Mucosa of gallbladder (tissue), 1 donor: ENCODE measurements at regions not wholly inside any gene's neighbourhood (a gene's known extent, or its start where the extent isn't known, plus 50 kb on each side); places are given as distances from the start of the nearest gene placed in this dataset.
"Not testable (repeated sequence)": the region's sequence is repeated elsewhere in the genome, so short reads cannot be mapped to it uniquely, and the experiment has no call there.

Source experiments
- DNase-seq: peaks from one replicate; pipeline ENCODE4 v3.0.0-alpha.2; 2020; ENCODE audit warnings: low spot score
- donor health status: DM: no; HTN: no; CAD: no.

DNA sequence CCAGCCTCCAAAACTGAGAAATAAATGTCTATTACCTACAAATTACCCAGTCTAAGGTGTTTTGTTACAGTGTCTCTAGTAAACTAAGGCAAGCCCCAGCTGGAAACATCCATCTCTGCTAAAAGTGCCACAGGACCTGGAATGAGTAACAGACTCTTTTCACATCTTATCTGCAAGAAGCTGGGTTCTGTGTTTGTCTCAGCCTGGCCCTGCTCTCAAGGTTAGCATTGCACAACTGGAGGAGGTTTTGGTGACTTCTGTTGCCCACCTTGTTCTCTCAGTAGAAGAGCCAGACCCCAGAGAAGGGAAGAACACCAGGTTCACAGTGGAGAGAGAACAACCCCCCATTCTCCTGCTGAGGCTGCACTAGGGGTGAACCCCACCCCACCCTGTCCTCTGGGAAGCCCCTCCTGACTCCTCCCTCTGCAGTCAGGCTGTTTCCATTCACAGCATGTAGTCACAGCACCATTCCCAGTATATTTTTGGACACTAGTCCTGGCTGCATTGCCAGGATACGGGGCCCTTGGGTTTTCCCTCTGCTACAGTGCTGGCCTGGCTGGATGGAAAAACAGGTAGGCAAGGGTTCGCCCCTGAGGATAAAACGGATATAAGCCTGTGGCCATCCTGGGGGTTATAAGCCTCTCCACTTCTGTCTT, 280.0 kb downstream of the BCL2L11 start:
- not testable (repeated sequence) for DNase-seq

DNA sequence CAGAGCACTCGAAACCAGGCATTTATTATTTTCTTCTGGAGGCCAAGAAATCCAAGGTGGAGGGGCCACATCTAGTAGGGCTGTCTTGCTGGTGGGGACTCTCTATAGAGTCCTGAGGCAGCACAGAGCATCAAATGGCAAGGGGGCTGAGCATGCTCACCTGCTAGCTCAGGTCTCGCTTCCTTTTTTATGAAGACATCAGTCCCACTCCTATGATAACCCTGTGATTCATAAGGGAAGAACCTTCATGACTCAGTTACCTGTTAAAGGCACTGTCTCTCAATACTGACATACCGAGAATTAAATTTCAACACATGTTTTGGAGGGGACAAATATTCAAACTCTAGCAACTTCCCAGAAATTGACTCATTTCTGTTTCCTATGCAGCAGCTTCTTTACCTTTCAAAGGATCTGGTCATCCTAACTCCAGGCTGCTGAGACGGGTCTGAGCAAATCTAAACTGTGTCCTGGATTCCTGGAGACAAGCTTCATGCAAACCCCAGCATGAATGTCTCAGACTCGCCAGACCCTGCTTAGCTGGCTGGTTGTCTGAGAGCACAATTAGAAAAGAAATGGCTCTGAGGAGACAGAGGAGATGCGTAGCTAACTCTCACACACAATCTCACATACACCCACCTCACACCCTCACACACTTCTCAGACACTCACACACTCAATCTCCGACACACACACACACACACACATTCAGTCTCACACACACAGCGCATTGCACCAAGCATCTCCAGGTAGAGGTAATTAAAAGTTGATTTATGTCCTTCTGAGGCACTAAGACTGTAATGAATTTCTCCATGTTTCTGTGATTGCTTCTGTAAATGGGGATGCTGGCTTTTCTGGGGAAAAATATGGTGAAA, 280.8 kb downstream of the BCL2L11 start:
- not testable (repeated sequence) for DNase-seq

DNA sequence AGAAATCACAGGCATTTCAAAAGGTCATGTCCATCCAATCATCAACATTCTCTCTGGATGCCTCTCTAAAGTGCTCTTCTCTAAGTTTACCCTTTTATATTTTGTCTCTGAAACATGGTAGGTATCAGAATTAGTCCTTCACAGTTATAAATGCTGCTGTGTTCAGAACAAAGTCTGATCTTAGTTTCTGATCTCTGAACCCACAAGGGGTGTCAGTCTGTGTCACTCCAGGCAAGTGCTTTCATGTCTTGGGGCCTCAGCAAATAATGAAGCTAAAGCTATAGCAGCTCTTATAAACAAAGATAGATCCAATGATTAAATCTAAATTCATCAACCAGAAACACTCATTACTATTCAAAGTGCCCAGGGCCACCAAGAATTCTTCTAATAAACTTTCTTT, 281.7 kb downstream of the BCL2L11 start:
- DNase-seq: not testable (repeated sequence)

DNA sequence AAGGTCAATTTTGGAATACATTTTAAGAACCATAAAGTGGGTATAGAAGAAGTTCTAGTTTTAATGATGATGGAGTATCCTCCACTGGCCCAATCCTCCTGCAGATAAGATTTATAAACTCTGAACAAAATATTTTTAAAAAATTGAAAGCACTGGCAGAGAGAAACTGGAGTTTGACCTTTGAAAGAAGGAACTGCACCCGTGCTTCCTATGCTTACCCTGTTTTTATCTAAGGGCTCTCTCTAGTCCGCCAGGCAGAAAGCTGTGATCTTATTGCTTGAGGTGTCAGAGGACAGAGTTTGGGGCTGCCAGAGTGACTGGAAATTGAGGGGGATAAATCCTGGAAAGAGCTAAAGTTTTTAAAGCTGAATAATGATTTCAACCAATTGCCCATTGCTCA, 282.6 kb downstream of the BCL2L11 start:
- DNase-seq: not testable (repeated sequence)

DNA sequence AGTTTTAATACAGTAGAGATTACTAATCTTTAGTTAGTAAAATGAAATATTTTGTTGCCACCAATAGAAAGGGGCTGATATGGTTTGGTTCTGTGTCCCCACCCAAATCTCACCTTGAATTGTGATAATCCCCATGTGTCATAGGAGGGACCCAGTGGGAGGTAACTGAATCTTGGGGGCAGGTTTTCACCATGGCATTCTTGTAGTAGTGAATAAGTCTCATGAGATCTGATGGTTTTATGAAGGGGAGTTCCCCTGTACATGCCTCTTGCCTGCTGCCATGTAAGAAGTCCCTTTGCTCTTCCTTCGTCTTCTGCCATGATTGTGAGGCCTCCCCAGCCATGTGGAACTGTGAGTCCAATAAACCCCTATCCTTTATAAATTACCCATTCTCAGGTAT, 285.9 kb downstream of the BCL2L11 start:
- not testable (repeated sequence) for DNase-seq

DNA sequence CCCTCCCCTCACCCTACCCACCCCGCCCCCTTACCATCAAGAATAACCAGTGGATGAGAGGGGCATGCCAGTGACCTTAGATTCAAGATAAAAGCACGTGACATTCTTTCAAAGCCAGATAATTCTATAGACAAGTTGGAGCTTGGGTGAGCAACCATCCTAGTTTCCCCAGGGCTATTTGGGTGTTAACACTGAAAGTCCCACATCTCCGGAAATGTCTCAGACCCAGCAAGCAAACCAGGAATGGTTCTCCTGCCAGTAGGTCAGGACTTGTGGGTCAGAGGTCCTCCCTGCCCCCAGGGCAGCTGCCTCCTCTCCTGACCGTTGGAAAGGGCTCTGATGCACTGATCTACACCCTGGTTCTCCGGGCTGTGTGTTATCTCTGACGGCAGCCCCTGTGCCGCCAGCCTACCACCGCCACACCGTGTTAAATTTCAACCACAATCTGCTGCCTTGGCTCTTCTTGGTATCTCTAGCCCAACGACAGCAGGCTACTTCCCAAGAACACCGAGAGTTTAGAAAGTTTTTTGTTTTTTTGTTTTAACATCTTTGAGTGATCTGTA, 287.0 kb downstream of the BCL2L11 start:
- not testable (repeated sequence) for DNase-seq

DNA sequence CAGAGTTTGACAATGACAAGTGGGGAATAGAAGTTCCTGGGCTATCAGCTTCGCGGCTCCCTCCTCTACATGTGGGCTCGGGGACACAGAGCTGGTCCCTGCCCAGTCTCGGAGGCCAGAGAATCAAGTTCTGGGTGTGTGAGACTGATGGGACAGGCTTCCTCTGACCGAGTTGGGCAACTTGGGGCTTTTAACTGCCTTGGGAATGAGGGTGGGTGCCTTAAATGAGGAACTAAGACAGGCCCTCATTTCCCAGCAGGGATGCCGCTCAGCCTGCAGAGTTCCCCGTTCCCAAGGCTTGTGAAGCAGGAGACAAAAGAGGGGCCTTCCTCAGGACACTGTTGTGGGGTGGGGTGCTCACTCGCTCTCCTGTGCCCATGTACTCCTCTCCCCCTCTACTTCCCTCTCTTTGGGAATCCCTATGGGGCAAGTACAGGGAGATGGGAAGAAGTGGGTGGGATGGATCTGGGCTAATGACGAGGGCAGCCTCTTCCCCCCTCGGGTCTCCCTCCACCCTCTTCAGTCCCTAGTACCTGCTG, 290.2 kb downstream of the BCL2L11 start:
- not testable (repeated sequence) for DNase-seq

DNA sequence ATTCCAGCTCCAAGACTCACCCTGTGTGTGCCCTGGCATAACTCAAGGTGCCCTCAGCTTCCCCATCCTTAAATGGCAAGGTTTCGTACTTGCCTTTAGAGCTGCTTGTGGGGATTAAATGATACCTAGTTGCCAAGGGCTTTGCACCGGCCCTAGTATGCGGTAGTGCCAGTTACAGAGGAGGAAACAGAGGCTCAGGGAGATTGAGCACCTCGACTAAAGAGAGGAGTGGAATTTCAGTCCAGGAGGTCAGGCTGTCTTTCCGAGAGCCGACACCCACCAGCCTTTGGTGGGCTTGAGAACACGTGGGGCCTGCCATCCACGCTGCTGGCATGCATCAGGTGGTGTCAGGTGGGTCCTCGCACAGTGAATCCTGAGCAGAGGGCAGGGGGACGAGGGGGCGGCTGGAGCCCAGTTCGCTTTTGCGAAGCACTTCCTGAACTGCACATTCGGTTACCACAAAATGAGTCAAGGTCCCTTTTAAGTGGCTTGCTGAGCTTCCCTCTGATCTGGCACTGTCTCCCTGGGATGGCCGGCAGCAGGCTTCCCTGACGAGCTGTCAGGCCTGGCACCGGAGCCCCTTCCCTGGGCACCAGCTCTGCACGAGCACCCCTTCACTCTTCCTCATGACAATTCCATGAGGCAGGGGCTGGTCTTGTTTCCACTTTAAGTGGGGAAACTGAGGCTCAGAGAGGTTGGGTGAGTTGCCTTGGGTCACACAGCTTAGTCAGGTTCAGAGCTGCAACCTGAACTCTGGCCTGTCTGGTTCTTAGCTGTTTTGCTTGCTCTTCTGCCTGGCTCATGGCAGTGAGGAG, 291.4 kb downstream of the BCL2L11 start:
- not testable (repeated sequence) for DNase-seq

DNA sequence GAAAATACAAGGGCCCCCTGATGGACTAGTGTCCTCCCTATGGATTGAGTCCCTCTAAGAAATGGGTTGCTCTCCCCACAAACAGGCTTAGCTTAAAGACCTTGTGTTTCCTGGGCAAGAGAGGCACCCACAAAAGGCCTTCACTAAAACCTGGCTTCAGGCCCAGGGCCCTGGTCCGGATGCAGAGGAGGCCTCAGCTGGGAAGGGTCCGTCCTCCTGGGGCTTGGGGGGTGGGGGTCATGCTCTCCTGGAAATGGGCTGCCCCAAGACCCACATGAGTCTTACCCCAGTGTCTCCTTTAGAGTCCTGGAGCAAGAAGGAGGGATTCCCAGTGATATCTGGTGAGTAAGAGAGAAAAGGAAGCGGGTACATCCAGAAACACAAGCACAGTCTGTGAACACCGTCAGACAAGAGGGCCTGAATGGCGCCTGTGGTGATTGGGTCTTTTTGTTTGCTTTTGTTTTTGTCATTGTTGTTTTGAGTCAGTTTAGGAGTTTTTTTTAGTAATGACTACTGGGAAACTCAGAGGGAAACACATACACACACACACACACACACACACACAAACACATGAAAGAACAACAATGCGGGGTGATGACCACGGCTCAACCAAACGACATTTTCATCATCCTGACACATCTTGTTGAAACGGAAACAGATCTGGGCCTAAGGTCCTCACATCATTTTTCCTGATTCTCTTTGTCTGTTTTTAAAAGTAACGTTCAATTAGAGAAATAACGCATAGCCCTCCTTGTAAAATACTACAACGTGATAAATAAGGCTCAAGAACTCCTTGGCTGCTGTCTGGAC, 292.3 kb downstream of the BCL2L11 start:
- DNase-seq: not testable (repeated sequence)

DNA sequence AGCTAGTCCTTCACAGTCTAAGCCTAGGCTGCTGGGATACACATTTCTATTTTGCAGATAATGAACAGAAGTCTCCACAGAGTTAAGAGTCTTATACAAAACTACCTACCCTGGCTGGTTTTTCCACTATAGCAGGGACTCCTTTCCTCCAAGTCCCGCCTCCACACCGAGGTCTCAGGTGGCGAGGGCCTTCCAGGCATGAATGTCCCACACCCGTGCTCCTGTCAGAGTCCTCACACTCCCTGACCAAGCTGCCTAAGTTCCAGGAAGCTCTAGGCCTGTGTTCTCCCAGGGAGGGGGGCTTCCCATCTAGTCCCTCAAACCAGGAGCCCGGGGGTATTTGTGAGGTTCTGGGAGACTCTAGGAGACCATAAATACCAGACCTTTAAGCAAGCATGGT, 293.2 kb downstream of the BCL2L11 start:
- not testable (repeated sequence) for DNase-seq

DNA sequence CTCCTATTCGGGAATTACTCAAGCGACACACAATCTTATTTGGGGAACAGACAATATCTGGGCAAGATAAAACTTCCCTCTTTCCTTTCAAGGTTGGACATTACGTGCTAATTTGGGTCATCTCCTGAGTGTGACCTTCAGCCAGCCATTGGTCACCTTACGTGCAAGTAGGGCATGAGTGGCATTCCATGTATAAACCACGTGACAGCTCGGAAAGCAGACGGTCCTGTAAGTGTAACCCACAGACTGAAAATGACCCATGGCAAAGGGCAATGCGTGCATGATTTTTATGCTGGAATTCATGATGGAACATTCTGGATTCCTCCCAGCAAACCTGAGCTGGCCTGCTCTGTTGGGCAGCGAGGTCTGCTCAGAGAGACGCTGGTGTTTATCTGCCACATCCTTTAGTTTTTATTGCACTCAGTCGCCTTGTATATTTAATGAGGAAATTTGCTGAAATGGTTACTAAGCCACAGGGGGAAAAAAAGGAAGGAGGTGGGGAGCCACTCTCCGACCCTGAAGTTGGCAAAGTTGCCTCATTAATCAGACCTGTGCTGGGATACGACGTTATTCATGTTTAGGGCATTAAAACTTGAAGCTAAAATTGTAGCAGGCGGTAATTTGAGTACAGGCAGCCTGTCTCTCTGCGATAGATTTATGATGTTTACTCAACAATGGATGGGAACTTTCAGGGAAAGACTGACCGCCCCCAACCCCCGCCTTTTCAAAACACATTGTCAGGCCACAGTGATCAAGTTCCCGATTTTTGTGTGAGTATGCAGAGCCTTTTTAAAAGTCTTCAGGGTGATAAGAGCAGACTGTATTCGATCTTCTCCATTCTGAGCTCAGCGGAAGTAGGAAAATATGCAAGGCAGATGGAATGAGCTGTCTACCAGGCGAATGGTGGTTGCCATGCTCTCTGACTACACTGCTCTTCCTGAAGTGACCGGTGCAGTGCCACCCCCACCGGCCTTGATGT, 295.3 kb downstream of the BCL2L11 start:
- not testable (repeated sequence) for DNase-seq

DNA sequence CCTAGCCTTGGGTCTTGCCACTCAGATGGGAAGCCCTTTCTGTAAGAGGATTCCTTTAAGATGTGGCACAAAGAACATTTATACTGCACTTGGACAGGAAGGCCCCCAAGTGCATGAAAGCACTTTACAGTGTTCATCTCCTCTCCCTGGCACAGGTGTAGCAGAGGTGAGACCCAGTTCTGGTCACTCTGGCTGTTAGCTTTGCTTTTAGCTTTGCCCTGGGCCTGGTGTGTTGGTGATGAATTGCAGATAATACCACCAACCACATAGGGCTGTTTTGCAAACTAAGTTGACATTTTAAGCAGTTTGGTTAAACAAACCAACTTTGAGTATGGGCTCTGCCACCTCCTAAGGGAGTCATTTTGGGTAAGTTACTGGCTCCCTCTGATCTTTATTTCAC, 296.3 kb downstream of the BCL2L11 start:
- not testable (repeated sequence) for DNase-seq

DNA sequence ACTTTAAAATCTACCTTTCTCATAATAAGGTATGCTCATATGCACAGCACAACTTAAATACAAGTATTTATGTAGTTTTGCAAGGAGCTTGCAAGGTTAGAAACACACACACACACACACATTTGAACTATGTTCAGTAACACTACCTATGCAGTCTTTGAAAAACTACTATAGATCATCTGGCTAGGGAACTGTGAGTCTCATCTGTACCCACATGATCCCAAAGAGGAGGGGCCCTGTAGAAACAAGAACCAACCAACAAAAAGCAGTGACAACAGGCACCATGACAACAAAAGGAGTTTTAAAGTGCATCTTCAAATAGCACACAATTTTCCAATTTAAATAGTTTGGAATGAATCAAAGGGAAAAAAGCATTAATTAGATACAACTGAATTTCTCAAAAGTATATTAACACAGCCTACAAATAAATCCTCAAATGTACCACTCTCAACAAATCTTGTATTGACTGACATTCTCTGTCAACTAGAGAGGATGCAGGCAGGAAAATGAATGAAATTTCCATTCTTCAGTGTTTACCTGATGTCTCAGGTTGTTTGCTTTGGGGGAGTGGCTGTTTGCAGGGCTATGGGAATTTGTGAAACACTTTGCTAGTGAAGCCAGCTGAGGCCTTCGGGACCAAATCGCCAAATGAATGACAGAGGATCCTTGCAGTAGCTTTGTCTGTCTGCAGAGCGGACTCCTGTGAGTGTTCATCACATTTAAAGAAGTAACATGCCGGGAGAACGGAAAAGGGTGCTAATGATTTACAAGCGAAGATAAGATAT, 297.6 kb downstream of the BCL2L11 start:
- DNase-seq: not testable (repeated sequence)

DNA sequence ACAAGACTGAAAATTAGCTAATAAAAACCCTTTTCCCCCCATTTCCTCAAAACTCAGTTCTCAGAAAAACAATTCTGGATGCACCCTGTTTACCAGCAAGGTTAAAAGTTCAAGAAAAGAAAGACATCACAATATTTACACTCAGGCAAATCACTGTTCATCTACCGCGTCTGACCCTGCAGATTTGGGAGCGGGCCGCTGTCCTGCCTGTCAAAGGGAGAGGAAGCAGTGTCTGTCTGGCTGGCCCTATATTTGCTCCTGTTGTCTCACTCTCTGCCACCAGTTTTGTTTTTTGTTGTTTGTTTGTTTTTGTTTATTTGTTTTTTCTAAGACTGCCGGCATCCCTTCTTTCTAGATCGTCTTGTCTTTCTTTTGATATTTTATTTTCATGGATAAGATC, 299.4 kb downstream of the BCL2L11 start:
- not testable (repeated sequence) for DNase-seq

DNA sequence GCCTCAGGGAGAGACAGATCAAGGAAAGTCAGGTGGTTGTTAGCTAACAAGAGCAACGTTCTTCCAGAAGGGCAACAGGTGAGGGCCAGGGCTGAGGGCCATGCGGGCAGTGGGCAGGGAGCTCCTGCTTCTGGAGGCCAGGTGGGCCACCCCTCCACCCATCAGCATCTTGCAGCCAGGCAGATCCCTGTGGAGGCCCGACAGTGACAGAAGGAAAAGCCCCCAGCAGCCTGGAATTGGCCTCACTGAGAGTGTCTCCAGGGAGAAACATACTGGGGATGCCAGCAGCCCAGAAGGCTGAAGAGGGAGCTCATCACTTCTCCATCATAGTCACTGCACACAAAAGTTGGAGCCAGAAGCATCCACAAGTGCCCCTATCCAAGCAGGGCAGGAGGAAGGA, 300.1 kb downstream of the BCL2L11 start:
- DNase-seq: not testable (repeated sequence)

DNA sequence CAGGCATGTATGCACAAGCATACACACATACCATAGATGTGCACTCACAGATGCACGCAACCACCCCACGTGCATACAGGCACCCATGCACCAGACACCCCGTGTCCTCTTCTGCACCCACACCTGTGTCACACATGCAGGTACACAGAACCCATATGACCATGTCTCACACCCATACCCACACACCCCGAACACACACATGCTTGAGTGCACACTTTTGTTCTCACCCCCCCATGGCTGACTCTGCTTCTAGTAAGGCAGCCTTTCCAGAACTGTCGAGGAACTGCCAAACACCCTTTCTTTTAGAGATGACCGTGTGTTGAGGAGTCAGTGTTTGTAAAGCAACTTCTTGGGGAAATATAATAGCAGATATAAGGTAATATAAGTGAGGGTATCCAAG, 301.2 kb downstream of the BCL2L11 start:
- DNase-seq: not testable (repeated sequence)

DNA sequence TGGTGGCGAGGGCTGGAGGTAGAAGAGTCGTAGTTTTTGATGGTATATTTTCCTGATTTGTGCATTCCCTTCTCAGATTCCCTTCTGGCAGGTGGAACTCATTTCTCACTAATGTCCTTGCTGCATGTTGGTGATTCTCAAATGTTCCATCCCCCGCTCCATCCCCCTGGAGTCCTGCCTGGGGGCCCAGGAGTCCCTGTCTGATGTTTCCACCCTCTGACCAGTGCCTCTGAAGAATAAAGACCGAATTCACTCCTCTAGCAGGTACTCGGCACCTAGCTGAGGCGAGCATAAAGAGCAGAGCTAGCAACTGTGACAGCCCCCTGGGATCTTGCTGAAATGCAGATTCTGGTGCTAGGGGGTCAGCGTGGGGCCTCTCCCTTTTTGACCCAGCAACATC, 301.8 kb downstream of the BCL2L11 start:
- not testable (repeated sequence) for DNase-seq

DNA sequence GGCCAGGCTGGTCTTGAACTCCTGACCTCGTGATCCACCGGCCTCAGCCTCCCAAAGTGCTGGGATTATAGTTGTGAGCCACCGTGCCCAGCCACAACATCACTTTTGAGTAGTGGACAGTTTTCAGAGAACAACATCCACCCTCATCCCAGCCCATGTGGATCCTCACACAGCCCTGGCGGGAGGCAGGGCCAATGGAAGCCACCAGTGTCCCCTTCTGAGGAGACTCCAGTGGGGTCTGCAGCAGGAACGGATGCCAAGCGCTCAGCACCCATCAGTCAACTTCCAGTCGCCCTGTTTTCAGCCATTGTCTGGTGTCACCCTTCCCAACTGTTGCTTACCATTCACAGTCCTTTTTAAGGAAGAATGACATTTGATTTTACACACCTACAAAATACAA, 302.5 kb downstream of the BCL2L11 start:
- not testable (repeated sequence) for DNase-seq

DNA sequence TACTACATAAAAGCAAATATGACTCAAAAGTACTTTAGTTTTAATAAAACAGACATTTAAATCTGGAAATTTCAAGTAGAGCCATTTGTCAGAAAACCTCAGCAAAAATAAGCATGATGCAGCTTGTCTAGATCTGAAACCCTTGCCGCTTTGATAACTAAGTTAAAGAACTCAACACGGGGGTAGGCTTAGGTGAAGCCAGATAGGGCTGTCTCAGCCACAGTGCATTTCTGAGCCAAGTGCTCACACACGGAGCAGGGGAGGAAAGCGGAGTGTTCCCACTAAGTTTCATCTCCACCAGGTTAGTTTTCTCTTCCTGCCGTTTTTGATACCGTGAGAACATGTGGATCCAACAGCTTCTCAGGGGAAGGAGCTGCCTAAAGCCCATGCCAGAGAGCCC, 303.5 kb downstream of the BCL2L11 start:
- DNase-seq: not testable (repeated sequence)
